Ovary (tissue), 3 donors: ENCODE measurements at regions not wholly inside any gene's neighbourhood (a gene's known extent, or its start where the extent isn't known, plus 50 kb on each side); places are given as distances from the start of the nearest gene placed in this dataset.
"Not testable (repeated sequence)": the region's sequence is repeated elsewhere in the genome, so short reads cannot be mapped to it uniquely, and the experiment has no call there.

Experiments used
- POLR2A ChIP-seq: fragments of 450-650 bp; IDR thresholded peaks from one replicate; pipeline ENCODE4 v1.6.1; 2017; ENCODE audit warnings: antibody characterized with exemption, mild to moderate bottlenecking, moderate library complexity
- TF ChIP-seq, protein P1 (sequence below), 3 donors: fragments of 450-650 bp in 2 of 3; fragments of 200-600 bp in 1 of 3; IDR thresholded peaks; one replicate each; pipeline versions ENCODE4 v1.5.1 to v1.8.0; 2016 to 2022; ENCODE audit warnings: antibody characterized with exemption in 3 of 3, mild to moderate bottlenecking in 1 of 3
- donor health status: DM: no; HTN: no; CAD: no.

DNA sequence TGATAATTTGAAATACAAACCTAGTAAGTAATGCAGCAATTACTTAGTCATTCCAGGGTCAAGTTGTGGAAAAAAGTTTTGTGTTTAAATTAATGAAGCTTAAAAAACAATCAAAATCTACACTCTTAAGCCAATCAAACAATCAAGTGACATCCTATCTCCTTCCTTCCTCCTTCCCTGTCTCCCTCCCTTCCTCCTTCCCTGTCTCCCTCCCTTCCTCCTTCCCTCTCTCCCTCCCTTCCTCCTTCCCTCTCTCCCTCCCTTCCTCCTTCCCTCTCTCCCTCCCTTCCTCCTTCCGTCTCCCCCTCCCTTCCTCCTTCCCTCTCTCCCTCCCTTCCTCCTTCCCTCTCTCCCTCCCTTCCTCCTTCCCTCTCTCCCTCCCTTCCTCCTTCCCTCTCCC lies 111.4 kb upstream of the RBPJ start:
- TF ChIP-seq, protein P1, sequence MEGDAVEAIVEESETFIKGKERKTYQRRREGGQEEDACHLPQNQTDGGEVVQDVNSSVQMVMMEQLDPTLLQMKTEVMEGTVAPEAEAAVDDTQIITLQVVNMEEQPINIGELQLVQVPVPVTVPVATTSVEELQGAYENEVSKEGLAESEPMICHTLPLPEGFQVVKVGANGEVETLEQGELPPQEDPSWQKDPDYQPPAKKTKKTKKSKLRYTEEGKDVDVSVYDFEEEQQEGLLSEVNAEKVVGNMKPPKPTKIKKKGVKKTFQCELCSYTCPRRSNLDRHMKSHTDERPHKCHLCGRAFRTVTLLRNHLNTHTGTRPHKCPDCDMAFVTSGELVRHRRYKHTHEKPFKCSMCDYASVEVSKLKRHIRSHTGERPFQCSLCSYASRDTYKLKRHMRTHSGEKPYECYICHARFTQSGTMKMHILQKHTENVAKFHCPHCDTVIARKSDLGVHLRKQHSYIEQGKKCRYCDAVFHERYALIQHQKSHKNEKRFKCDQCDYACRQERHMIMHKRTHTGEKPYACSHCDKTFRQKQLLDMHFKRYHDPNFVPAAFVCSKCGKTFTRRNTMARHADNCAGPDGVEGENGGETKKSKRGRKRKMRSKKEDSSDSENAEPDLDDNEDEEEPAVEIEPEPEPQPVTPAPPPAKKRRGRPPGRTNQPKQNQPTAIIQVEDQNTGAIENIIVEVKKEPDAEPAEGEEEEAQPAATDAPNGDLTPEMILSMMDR (IDR thresholded peaks at IDR 0.05), result not testable (repeated sequence)
- not testable (repeated sequence) for TF ChIP-seq POLR2A
